ENCODE measurements at regions not wholly inside any gene's neighbourhood (a gene's known extent, or its start where the extent isn't known, plus 50 kb on each side); places are given as distances from the start of the nearest gene placed in this dataset.

- TF ChIP-seq, protein P1, sequence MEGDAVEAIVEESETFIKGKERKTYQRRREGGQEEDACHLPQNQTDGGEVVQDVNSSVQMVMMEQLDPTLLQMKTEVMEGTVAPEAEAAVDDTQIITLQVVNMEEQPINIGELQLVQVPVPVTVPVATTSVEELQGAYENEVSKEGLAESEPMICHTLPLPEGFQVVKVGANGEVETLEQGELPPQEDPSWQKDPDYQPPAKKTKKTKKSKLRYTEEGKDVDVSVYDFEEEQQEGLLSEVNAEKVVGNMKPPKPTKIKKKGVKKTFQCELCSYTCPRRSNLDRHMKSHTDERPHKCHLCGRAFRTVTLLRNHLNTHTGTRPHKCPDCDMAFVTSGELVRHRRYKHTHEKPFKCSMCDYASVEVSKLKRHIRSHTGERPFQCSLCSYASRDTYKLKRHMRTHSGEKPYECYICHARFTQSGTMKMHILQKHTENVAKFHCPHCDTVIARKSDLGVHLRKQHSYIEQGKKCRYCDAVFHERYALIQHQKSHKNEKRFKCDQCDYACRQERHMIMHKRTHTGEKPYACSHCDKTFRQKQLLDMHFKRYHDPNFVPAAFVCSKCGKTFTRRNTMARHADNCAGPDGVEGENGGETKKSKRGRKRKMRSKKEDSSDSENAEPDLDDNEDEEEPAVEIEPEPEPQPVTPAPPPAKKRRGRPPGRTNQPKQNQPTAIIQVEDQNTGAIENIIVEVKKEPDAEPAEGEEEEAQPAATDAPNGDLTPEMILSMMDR (IDR thresholded peaks at IDR 0.05), result no peak
- no peak for TF ChIP-seq POLR2AphosphoS5 (IDR thresholded peaks at IDR 0.05; ENCODE audit: low read depth, low read length)
- TF ChIP-seq REST (IDR thresholded peaks at IDR 0.05; ENCODE audit: insufficient read depth in 1 of 2, low read depth in 2 of 2, low read length in 1 of 2), result no peak
These were observed 121.8 kb downstream of the NSG2 start for GRCh38 chr5:174167080-174167910.

Measured in Panc1 (cell line).